NT2/D1 (cell line): ENCODE measurements at regions not wholly inside any gene's neighbourhood (a gene's known extent, or its start where the extent isn't known, plus 50 kb on each side); places are given as distances from the start of the nearest gene placed in this dataset.

Source experiments
- SUZ12 ChIP-seq: IDR thresholded peaks from 2 replicates; pipeline ENCODE4 v1.6.1; 2011; ENCODE audit not compliant: insufficient read length, insufficient read depth; ENCODE audit errors: extremely low read depth
- YY1 ChIP-seq: IDR thresholded peaks from 2 replicates; pipeline ENCODE4 v1.6.1; 2011; ENCODE audit not compliant: insufficient read length, insufficient read depth
- ZNF274 ChIP-seq: IDR thresholded peaks from 2 replicates; pipeline ENCODE4 v1.6.1; 2011; ENCODE audit warnings: mild to moderate bottlenecking, low read depth, low read length

GRCh38 chr2:144648837-144649465 lies 129.0 kb upstream of the ZEB2 start:
- TF ChIP-seq ZNF274 (no peak), SUZ12 (no peak), YY1 (no peak)
